ENCODE measurements at regions not wholly inside any gene's neighbourhood (a gene's known extent, or its start where the extent isn't known, plus 50 kb on each side); places are given as distances from the start of the nearest gene placed in this dataset.

- no peak overlapping the region for H3K27ac ChIP-seq (ENCODE audit: low read depth, low read length)
Observed at GRCh38 chr2:9773903-9774239, 69.4 kb upstream of the TAF1B start.

GRCh38 chr2:9774266-9774665 lies 69.0 kb upstream of the TAF1B start:
- Histone ChIP-seq H3K9me2 (replicated peaks; ENCODE audit: control insufficient read depth, low read length) (no peaks in the 10 kb centered on the region), H3K9me3 (ENCODE audit: control insufficient read depth, insufficient read depth, low read length) (no peaks in the 10 kb centered on the region), H4K20me1 (ENCODE audit: control insufficient read depth, insufficient read depth, low read depth, low read length) (no peaks in the 10 kb centered on the region), H3K4me3 (ENCODE audit: low read length) (no peak overlapping the region), H3K27me3 (ENCODE audit: control insufficient read depth, low read length) (no peaks in the 10 kb centered on the region; the same call in 1 of the 2 replicates), H3K27ac (ENCODE audit: low read depth, low read length) (no peak overlapping the region), H3K4me2 (ENCODE audit: low read length) (no peak overlapping the region), H3K4me1 (ENCODE audit: control insufficient read depth, low read length) (peaks cover 18% of the 10 kb centered on the region), H3K36me3 (ENCODE audit: control insufficient read depth, low read length) (no peaks in the 10 kb centered on the region), H3K79me2 (ENCODE audit: control insufficient read depth, low read length) (no peaks in the 10 kb centered on the region), H3F3A (ENCODE audit: control insufficient read depth, insufficient read depth) (no peaks in the 10 kb centered on the region)
- TF ChIP-seq, protein P1, sequence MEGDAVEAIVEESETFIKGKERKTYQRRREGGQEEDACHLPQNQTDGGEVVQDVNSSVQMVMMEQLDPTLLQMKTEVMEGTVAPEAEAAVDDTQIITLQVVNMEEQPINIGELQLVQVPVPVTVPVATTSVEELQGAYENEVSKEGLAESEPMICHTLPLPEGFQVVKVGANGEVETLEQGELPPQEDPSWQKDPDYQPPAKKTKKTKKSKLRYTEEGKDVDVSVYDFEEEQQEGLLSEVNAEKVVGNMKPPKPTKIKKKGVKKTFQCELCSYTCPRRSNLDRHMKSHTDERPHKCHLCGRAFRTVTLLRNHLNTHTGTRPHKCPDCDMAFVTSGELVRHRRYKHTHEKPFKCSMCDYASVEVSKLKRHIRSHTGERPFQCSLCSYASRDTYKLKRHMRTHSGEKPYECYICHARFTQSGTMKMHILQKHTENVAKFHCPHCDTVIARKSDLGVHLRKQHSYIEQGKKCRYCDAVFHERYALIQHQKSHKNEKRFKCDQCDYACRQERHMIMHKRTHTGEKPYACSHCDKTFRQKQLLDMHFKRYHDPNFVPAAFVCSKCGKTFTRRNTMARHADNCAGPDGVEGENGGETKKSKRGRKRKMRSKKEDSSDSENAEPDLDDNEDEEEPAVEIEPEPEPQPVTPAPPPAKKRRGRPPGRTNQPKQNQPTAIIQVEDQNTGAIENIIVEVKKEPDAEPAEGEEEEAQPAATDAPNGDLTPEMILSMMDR (IDR thresholded peaks at IDR 0.05; ENCODE audit: low read depth, low read length, poor library complexity, severe bottlenecking), result no peak
- TF ChIP-seq EZH2phosphoT487 (IDR thresholded peaks at IDR 0.05; ENCODE audit: borderline replicate concordance, low read length), result no peak

More at GRCh38 chr2:9773903-9774239, 69.4 kb upstream of the TAF1B start:
- Histone ChIP-seq H3K4me2 (ENCODE audit: low read length) (no peak overlapping the region), H4K20me1 (ENCODE audit: control insufficient read depth, insufficient read depth, low read depth, low read length) (no peaks in the 10 kb centered on the region), H3F3A (ENCODE audit: control insufficient read depth, insufficient read depth) (no peaks in the 10 kb centered on the region), H3K4me1 (ENCODE audit: control insufficient read depth, low read length) (peaks cover 18% of the 10 kb centered on the region), H3K9me2 (replicated peaks; ENCODE audit: control insufficient read depth, low read length) (no peaks in the 10 kb centered on the region), H3K79me2 (ENCODE audit: control insufficient read depth, low read length) (no peaks in the 10 kb centered on the region), H3K4me3 (ENCODE audit: low read length) (no peak overlapping the region), H3K36me3 (ENCODE audit: control insufficient read depth, low read length) (no peaks in the 10 kb centered on the region), H3K27me3 (ENCODE audit: control insufficient read depth, low read length) (no peaks in the 10 kb centered on the region; the same call in 1 of the 2 replicates), H3K9me3 (ENCODE audit: control insufficient read depth, insufficient read depth, low read length) (no peaks in the 10 kb centered on the region)
- TF ChIP-seq EZH2phosphoT487 (IDR thresholded peaks at IDR 0.05; ENCODE audit: borderline replicate concordance, low read length), result no peak
- TF ChIP-seq, protein P1 (IDR thresholded peaks at IDR 0.05; ENCODE audit: low read depth, low read length, poor library complexity, severe bottlenecking), result no peak

- no peaks in the 10 kb centered on the region for H3K79me2 ChIP-seq (ENCODE audit: control insufficient read depth, low read length)
- TF ChIP-seq, protein P1 (IDR thresholded peaks at IDR 0.05; ENCODE audit: low read depth, low read length, poor library complexity, severe bottlenecking), result no peak
- TF ChIP-seq EZH2phosphoT487 (IDR thresholded peaks at IDR 0.05; ENCODE audit: borderline replicate concordance, low read length), result no peak
- no peaks in the 10 kb centered on the region for H3K36me3 ChIP-seq (ENCODE audit: control insufficient read depth, low read length)
- no peak overlapping the region for H3K4me3 ChIP-seq (ENCODE audit: low read length)
- H3K4me1 ChIP-seq (ENCODE audit: control insufficient read depth, low read length), result peaks cover 27% of the 10 kb centered on the region
- no peaks in the 10 kb centered on the region for H4K20me1 ChIP-seq (ENCODE audit: control insufficient read depth, insufficient read depth, low read depth, low read length)
- no peak overlapping the region for H3K27ac ChIP-seq (ENCODE audit: low read depth, low read length)
- no peaks in the 10 kb centered on the region; the same call in 1 of the 2 replicates for H3K27me3 ChIP-seq (ENCODE audit: control insufficient read depth, low read length)
- H3F3A ChIP-seq (ENCODE audit: control insufficient read depth, insufficient read depth), result peaks cover 3% of the 10 kb centered on the region
- H3K9me2 ChIP-seq (replicated peaks; ENCODE audit: control insufficient read depth, low read length), result no peaks in the 10 kb centered on the region
- H3K9me3 ChIP-seq (ENCODE audit: control insufficient read depth, insufficient read depth, low read length), result no peaks in the 10 kb centered on the region
- H3K4me2 ChIP-seq (ENCODE audit: low read length), result no peak overlapping the region
Observed at GRCh38 chr2:9775351-9775750, 67.9 kb upstream of the TAF1B start.

All from DOHH2 (cell line).